HEK293 (cell line): ENCODE measurements at regions not wholly inside any gene's neighbourhood (a gene's known extent, or its start where the extent isn't known, plus 50 kb on each side); places are given as distances from the start of the nearest gene placed in this dataset.

Experiments used
- CTCF ChIA-PET: fragments of 350-600 bp; formaldehyde crosslinking; extraction: SDS; loops from one replicate; lab custom pipeline; 2021; ENCODE audit warnings: antibody characterized with exemption; lab: Yijun Ruan, JAX
- POLR2A ChIA-PET: fragments of 300-600 bp; formaldehyde crosslinking; extraction: SDS; loops from one replicate; lab custom pipeline; 2020; ENCODE audit warnings: antibody characterized with exemption, inconsistent platforms; lab: Yijun Ruan, JAX
- H3K27ac ChIP-seq: fragments of 200-500 bp; sonication (Bioruptor generic); 2 replicates; pipeline ENCODE4 v1.5.1; 2014; ENCODE audit warnings: low read depth, low read length, control low read depth, inconsistent platforms; ENCODE audit errors: extremely low read depth
- H3K36me3 ChIP-seq, 2 experiments: fragments of 200-500 bp in 1 of 2; sonication (Bioruptor generic) in 1 of 2; 1 replicate in 1 of 2; 2 replicates in 1 of 2; pipeline ENCODE4 v1.5.1; 2014 to 2017; ENCODE audit warnings: inconsistent platforms in 2 of 2, low read length in 2 of 2; ENCODE audit not compliant: control insufficient read depth in 2 of 2, insufficient read depth in 1 of 2
- H3K4me1 ChIP-seq: fragments of 200-500 bp; sonication (Bioruptor generic); 2 replicates; pipeline ENCODE4 v1.5.1; 2014; ENCODE audit warnings: mild to moderate bottlenecking, low read length, inconsistent platforms; ENCODE audit not compliant: control insufficient read depth, insufficient read depth
- H3K4me3 ChIP-seq: 2 replicates; pipeline ENCODE4 v1.5.1; 2011; ENCODE audit warnings: low read depth, mild to moderate bottlenecking, control low read depth, low read length, moderate library complexity
- H3K9me3 ChIP-seq: fragments of 200-500 bp; sonication (Bioruptor generic); 2 replicates; pipeline ENCODE4 v1.5.1; 2014; ENCODE audit warnings: low read depth, low read length, inconsistent platforms; ENCODE audit not compliant: control insufficient read depth, insufficient read depth
- BCL11A ChIP-seq: fragments of 450-650 bp; formaldehyde crosslinking; IDR thresholded peaks from 2 replicates; pipeline ENCODE4 v1.5.1; 2016; ENCODE audit warnings: low read depth, missing biosample characterization, missing genetic modification characterization
- EGR2 ChIP-seq: fragments of 450-650 bp; formaldehyde crosslinking; IDR thresholded peaks from 2 replicates; pipeline ENCODE4 v1.5.1; 2016; ENCODE audit warnings: low read depth, missing biosample characterization, missing genetic modification characterization
- GLIS1 ChIP-seq: fragments of 450-650 bp; formaldehyde crosslinking; IDR thresholded peaks from 2 replicates; pipeline ENCODE4 v1.5.1; 2016; ENCODE audit warnings: missing biosample characterization, missing genetic modification characterization
- GLIS2 ChIP-seq: fragments of 450-650 bp; formaldehyde crosslinking; IDR thresholded peaks from 2 replicates; pipeline ENCODE4 v1.5.1; 2016; ENCODE audit warnings: missing biosample characterization, missing genetic modification characterization
- HOXC10 ChIP-seq: sonication (generic); formaldehyde crosslinking; IDR thresholded peaks from 2 replicates; pipeline ENCODE4 v1.8.1; 2023; ENCODE audit warnings: mild to moderate bottlenecking, missing genetic modification reagents
- KLF1 ChIP-seq: fragments of 450-650 bp; formaldehyde crosslinking; IDR thresholded peaks from 2 replicates; pipeline ENCODE4 v1.5.1; 2016; ENCODE audit warnings: missing biosample characterization, missing genetic modification characterization
- KLF10 ChIP-seq: fragments of 450-650 bp; IDR thresholded peaks from 2 replicates; pipeline ENCODE4 v1.5.1; 2018; ENCODE audit warnings: missing biosample characterization, mild to moderate bottlenecking, missing genetic modification characterization
- KLF9 ChIP-seq: fragments of 450-650 bp; formaldehyde crosslinking; IDR thresholded peaks from 2 replicates; pipeline ENCODE4 v1.5.1; 2016; ENCODE audit warnings: missing biosample characterization, missing genetic modification characterization, low read depth
- PBX3 ChIP-seq: sonication (generic); formaldehyde crosslinking; IDR thresholded peaks from 2 replicates; pipeline ENCODE4 v1.8.1; 2022; ENCODE audit warnings: mild to moderate bottlenecking, moderate library complexity, missing genetic modification reagents
- PRDM1 ChIP-seq: fragments of 450-650 bp; formaldehyde crosslinking; IDR thresholded peaks from 2 replicates; pipeline ENCODE4; 2016; ENCODE audit warnings: missing biosample characterization, missing genetic modification characterization
- SALL2 ChIP-seq: fragments of 450-650 bp; formaldehyde crosslinking; IDR thresholded peaks from 2 replicates; pipeline ENCODE4 v1.5.0; 2017; ENCODE audit warnings: missing biosample characterization, mild to moderate bottlenecking, missing genetic modification characterization, borderline replicate concordance
- SP2 ChIP-seq: fragments of 450-650 bp; formaldehyde crosslinking; IDR thresholded peaks from 2 replicates; pipeline ENCODE4 v1.5.1; 2016; ENCODE audit warnings: missing biosample characterization, missing genetic modification characterization
- ZIC2 ChIP-seq: fragments of 450-650 bp; formaldehyde crosslinking; IDR thresholded peaks from 2 replicates; pipeline ENCODE4 v1.5.1; 2016; ENCODE audit warnings: missing biosample characterization, missing genetic modification characterization
- ZNF114 ChIP-seq: fragments of 450-650 bp; formaldehyde crosslinking; IDR thresholded peaks from 2 replicates; pipeline ENCODE4 v1.5.0; 2017; ENCODE audit warnings: missing biosample characterization, missing genetic modification characterization
- ZNF132 ChIP-seq: fragments of 450-650 bp; formaldehyde crosslinking; IDR thresholded peaks from 2 replicates; pipeline ENCODE4 v1.5.1; 2017; ENCODE audit warnings: missing biosample characterization, missing genetic modification characterization, borderline replicate concordance
- ZNF140 ChIP-seq: fragments of 450-650 bp; formaldehyde crosslinking; IDR thresholded peaks from 2 replicates; pipeline ENCODE4 v1.5.1; 2016; ENCODE audit warnings: missing biosample characterization, missing genetic modification characterization
- ZNF155 ChIP-seq: fragments of 450-650 bp; formaldehyde crosslinking; IDR thresholded peaks from 2 replicates; pipeline ENCODE4 v1.5.1; 2016; ENCODE audit warnings: missing biosample characterization, missing genetic modification characterization
- ZNF214 ChIP-seq: fragments of 450-650 bp; formaldehyde crosslinking; IDR thresholded peaks from 2 replicates; pipeline ENCODE4 v1.5.1; 2017; ENCODE audit warnings: missing biosample characterization, mild to moderate bottlenecking, missing genetic modification characterization, borderline replicate concordance
- ZNF24 ChIP-seq: fragments of 450-650 bp; formaldehyde crosslinking; IDR thresholded peaks from 2 replicates; pipeline ENCODE4 v1.5.1; 2016; ENCODE audit warnings: missing biosample characterization, missing genetic modification characterization
- ZNF416 ChIP-seq: fragments of 450-650 bp; formaldehyde crosslinking; IDR thresholded peaks from 2 replicates; pipeline ENCODE4 v1.5.1; 2016; ENCODE audit warnings: missing biosample characterization, missing genetic modification characterization
- ZNF449 ChIP-seq: fragments of 450-650 bp; formaldehyde crosslinking; IDR thresholded peaks from 2 replicates; pipeline ENCODE4 v1.5.1; 2017; ENCODE audit warnings: missing biosample characterization, mild to moderate bottlenecking, missing genetic modification characterization, moderate library complexity
- ZNF488 ChIP-seq: fragments of 450-650 bp; formaldehyde crosslinking; IDR thresholded peaks from 2 replicates; pipeline ENCODE4 v1.5.1; 2016; ENCODE audit warnings: missing biosample characterization, missing genetic modification characterization
- ZNF558 ChIP-seq: fragments of 450-650 bp; formaldehyde crosslinking; IDR thresholded peaks from 2 replicates; pipeline ENCODE4 v1.5.1; 2016; ENCODE audit warnings: missing biosample characterization, missing genetic modification characterization
- ZNF624 ChIP-seq: fragments of 450-650 bp; formaldehyde crosslinking; IDR thresholded peaks from 2 replicates; pipeline ENCODE4 v1.5.1; 2017; ENCODE audit warnings: missing biosample characterization, missing genetic modification characterization
- ZNF701 ChIP-seq: fragments of 450-650 bp; formaldehyde crosslinking; IDR thresholded peaks from 2 replicates; pipeline ENCODE4 v1.5.1; 2016; ENCODE audit warnings: missing biosample characterization, missing genetic modification characterization
- ZNF777 ChIP-seq: fragments of 450-650 bp; formaldehyde crosslinking; IDR thresholded peaks from 2 replicates; pipeline ENCODE4 v1.5.1; 2017; ENCODE audit warnings: missing biosample characterization, missing genetic modification characterization, borderline replicate concordance
- ZXDB ChIP-seq: fragments of 450-650 bp; formaldehyde crosslinking; IDR thresholded peaks from 2 replicates; pipeline ENCODE4 v1.5.1; 2016; ENCODE audit warnings: missing biosample characterization, missing genetic modification characterization

- TF ChIP-seq ZNF449 (tag by site-specific recombination) (0 out of 2 replicates have a peak, but pooled peaks have one; percentile 37), ZNF416 (tag by site-specific recombination) (no peak), ZNF488 (tag by site-specific recombination) (no peak), KLF9 (tag by site-specific recombination) (peak; percentile 69), ZNF558 (no peak), PBX3 (CRISPR knock-in tag) (no peak), ZNF24 (tag by site-specific recombination) (no peak)
These were observed 147.9 kb upstream of the NCOR2 start (continued) for GRCh38 chr12:124715121-124715990.

GRCh38 chr12:124713436-124714082 lies 146.1 kb upstream of the NCOR2 start:
- H3K4me1 ChIP-seq = peaks cover 3% of the 10 kb centered on the region; the same call in 1 of the 2 replicates
- ChIA-PET CTCF (no interaction called here), POLR2A (no interaction called here)
- no peaks in the 10 kb centered on the region for H3K9me3 ChIP-seq
- TF ChIP-seq ZNF777 (no peak), ZNF624 (tag by site-specific recombination) (no peak), ZXDB (no peak), SP2 (tag by site-specific recombination) (no peak), KLF1 (no peak), ZNF140 (no peak), EGR2 (tag by site-specific recombination) (no peak), ZNF132 (tag by site-specific recombination) (no peak), PRDM1 (tag by site-specific recombination) (0 out of 2 replicates have a peak, but pooled peaks have one; percentile 42), ZNF114 (tag by site-specific recombination) (no peak), SALL2 (tag by site-specific recombination) (no peak), GLIS1 (tag by site-specific recombination) (peak; percentile 39; the same call in 1 of the 2 replicates), HOXC10 (CRISPR knock-in tag) (no peak), KLF10 (tag by site-specific recombination) (no peak), ZNF155 (tag by site-specific recombination) (no peak), BCL11A (tag by site-specific recombination) (no peak), GLIS2 (tag by site-specific recombination) (peak; percentile 17; the same call in 1 of the 2 replicates), ZNF214 (no peak), ZIC2 (tag by site-specific recombination) (peak; percentile 29), ZNF701 (tag by site-specific recombination) (no peak)
- H3K27ac ChIP-seq = no peak overlapping the region
- no peak overlapping the region for H3K4me3 ChIP-seq
- no peaks in the 10 kb centered on the region for H3K36me3 ChIP-seq
